ENCODE measurements at regions not wholly inside any gene's neighbourhood (a gene's known extent, or its start where the extent isn't known, plus 50 kb on each side); places are given as distances from the start of the nearest gene placed in this dataset.

DNA sequence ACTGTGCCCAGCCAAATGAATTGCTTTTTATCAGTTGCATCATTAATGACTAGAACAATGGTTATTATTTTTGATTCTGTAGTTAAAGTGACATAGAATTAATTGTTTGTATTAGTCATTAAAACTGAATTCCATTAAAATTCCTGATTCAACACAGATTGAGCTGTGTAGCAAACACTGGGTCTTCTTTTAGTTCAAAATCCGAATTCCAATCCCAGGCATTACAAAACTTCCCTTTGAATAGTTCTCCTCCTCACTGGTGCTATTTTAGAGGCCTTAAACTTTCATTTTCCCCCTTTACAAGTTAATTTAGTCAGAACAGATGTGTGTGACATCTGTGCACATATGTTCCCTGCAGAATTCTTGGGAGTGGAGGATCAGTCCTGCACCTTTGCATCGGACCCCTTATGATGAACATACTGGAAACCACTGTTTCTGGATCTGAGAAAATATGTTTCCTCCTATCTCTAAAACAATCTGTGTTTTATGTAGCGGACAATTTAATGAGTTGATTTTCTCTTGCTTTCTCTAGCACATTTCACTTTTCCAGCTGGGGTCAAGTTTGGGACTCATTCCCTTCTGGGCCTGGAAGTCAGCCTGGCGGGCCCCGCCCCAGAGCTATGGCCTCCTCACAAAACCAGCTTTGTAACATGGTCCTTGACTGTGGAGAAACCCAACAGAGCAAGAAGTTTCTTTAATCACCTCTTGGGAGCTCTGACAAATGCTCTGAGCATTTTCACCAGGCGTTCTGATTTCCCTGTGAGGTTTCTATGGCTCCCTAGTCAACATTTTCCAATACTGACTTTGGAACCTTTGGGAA is 87.9 kb upstream of the MAMDC2 start:
- no peak for DNase-seq

DNA sequence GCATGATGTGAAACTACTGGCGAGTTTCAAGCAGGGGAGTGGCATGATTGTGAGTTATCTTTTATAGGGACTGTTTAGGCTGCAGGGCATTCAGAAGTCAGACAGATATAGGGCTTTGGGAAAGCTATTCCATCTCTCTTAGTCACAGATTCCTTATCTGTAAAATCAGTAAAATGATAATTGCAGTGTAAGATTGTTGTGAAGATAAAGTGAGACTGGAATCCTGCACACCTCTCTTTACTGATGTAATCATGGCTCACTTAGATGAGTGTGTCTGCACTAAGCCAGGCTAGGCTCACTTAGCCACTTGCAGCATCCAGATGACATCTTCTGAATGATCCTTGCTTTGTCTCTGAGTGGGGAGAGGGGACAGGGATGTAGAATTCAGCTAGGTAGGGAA is 81.8 kb upstream of the MAMDC2 start:
- no peak for DNase-seq

DNA sequence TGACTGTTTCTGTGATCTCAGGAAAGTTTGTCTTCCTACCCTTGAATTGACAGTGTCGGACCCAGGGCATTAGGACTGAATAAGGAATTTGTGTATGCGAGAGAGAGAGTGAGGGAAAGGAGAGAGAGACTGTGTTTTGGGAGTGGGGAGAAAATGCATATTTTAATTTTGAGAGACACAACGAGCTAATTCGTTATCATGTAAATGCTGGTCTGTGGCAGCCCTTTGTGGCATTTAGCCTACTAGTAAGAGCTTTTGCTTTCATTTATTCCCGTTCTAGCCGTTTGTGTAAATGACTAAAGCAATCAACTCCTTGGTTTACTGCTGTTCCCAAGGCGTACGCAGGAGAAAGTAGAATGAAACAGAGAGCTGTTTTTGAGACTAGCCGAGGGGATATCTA is 79.8 kb upstream of the MAMDC2 start:
- DNase-seq: no peak

DNA sequence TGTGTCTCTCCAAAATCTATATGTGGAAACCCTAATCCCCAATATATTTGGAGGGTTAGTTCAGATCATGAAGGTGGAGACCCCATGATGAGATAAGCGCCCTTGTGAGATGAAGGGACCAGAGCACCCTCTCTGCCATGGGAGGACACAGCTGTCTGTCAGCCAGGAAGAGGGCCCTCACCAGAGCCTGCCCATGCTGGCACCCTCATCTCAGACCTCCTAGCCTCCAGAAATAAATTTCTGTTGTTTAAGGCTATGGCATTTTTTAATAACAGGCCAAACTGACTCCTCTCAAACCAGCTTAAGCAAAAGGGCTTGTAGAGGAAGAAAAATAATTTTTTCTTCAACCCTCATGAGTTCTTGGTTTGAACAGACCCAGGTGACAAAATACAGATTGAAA is 79.2 kb upstream of the MAMDC2 start:
- no peak for DNase-seq

DNA sequence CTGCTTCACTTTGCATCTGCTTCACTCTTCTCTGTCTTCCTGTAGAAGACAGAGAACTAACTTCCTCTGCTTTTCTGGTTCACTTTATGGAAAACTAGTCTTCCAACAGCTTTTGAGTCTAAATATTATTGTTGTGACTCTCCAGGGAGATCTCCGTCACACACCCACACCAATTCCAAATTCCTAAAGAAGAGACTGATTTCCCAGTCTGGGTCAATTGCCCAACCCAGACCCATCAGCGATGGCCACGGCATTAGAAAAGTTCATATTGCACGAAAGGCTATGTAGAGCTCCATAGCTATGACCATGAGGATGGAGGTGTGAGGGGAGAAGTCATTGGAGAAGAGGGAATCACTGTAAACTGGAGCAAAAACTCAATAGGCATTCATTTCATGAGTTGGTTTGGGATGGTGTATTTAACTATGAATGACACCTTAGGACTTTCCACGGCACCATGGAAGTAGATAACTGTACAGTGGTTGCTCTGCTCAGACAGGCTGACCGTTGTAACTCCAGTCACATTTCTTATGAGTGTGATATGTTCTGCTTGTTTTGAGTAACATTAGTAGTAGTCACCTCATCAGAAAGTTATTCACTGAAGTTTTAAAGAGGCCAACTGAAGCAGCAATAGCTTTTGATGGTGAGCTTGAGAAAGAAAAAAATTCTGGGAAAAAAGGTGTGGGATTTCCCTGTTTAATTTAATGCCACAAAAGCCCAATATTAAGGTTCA is 78.1 kb upstream of the MAMDC2 start:
- no peak for DNase-seq

DNA sequence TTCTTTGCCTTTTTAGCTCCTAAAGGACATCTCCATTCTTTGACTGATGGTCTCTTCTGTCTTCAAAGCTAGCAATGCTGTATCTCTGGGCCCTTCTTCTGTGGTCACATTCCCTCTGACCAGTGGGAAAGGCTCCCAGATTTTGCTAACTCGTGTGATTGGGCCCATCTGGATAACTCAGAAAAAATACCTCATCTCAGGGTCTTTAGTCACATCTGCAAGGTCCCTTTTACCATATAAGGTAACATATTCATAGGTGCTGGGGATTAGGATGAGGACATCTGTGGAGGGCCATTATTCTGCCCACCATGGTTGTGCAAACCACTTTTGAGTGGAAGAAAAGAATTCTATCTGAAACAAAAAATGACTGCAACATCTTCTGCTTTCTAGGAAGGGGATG is 76.3 kb upstream of the MAMDC2 start:
- DNase-seq: no peak

DNA sequence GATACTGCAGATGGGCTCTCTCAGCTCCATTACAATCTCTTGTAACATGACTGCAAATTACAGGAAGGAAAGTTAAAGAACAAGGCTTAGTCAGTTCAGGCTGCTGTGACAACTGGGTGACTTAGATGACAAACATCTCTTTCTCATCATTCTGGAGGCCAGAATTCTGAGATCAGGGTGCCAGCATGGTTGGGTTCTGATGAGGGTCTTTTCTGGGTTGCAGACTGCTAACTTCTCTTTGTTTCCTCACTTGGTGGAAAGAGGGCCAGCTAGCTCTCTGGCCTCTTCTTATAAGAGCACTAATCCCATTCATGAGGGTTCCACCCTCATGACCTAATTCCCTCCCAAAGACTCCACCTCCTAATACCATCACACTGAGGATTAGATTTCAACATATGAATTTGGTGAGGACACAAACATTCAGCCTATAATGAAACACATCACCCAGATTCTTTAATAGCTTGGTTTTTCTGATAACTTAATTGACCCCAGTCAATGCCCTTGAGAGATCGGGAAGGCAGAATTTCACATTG is 73.6 kb upstream of the MAMDC2 start:
- DNase-seq: no peak

DNA sequence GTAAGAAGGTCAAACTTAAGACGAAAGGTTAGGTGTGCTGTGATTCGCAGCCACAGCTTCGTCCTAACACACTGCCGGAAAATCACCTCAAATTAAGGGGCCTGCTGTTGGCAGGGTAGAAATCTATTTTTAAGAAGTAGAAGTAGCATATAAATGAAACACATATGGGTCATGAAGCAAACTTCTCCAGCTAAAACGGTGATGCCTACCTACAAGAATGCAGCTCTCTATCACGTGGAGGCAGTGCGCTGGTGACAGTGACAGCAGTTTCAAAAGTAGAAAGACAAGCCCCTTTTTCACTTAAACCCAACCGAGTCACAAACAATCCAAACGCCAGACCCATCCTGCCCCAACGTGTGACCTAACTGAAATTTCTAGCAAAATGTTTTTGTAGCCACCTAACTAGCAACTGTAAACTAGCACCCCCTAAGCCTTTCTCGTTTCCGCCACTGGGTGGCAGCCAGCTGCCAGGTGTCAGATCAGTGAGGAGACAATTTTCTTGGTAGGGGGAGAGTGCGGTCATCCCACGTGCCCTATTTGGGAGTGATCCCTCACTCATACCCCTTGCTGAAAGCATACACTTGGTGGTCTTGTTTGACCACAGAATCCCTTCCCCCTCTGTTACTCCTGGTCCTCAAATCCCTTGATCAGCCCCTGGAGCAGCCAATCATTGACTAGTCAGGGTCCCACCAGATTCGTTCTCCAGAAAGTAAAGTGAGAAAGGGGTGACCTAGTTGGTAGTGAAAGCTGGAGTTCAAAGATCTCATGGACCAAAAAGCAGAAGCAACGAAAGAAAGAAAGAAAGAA is 71.8 kb upstream of the MAMDC2 start:
- peak; percentile 40 for DNase-seq

DNA sequence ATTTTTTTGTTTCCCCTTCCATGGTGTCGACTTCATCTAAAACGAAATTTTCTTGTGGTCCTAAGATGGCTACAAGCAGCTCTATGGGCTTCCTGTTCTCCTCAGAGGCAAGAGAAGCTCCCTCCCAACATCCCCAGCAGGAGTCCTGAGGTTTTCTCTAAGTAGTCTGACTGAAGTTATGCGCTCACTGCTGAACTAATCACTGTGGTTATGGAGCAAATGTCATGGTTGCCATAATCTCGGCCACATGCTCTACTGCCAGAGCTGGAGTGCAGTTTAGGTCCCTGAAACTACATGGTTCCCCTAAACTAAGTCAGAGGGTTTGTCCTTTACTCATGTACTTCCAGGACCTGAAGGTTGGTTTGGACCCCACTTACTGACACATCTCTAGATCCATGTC is 68.0 kb upstream of the MAMDC2 start:
- no peak for DNase-seq

DNA sequence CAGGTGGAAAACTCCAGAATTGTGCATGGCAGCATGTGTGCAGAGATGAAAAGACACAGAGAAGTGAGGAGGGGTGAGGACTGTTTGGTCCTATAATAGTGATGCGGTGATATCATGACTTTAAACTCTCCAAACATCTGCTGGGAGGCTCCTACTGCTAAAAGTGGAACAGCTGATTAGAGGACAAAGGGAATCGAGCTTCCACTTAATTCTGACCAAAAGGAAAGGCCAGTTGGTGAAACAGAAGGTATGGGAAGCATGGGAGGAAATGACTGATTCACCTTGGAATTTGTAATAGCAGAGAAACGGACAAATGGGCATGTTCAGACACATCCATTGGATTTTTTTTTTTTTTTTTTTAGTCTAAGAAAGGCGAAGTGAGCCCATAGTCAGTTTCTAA is 67.5 kb upstream of the MAMDC2 start:
- DNase-seq: no peak

DNA sequence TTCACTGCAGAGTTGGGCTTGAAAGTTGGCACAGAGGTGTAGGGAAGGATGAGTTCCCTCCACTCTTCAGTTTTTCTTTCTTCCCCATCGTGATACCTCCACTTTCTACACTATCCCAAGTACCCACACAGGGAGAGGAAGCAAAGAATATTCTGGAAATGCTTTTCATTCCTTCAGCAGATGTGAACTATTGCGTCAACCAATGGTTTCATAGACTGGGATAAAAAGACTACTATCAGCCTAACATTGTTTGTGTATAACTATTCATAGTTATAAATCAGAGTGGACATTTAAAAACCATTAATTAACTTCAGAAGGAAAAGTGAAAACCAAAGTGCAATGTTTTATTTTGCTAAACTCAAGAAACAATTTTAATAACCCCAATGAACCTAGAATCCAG is 63.6 kb upstream of the MAMDC2 start:
- no peak for DNase-seq

DNA sequence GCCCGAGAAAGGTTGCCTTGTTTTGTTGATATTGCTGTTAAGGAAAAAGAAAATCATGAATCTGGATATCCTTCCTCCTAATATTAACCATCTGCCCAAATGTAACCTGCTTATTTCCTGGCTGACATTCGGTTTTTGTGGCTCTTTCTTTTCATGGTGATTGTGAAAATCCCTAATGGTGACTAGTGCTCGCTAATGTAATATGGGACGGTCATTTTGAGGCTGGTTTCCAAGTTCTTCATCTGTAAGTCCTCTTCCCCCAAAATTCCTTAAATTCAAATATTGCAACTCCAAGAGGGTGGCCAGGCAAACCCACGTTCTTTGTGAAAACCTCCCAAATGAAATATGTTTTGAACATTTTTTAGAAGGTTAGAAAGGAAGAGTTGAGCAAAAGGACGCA is 63.1 kb upstream of the MAMDC2 start:
- DNase-seq: no peak

DNA sequence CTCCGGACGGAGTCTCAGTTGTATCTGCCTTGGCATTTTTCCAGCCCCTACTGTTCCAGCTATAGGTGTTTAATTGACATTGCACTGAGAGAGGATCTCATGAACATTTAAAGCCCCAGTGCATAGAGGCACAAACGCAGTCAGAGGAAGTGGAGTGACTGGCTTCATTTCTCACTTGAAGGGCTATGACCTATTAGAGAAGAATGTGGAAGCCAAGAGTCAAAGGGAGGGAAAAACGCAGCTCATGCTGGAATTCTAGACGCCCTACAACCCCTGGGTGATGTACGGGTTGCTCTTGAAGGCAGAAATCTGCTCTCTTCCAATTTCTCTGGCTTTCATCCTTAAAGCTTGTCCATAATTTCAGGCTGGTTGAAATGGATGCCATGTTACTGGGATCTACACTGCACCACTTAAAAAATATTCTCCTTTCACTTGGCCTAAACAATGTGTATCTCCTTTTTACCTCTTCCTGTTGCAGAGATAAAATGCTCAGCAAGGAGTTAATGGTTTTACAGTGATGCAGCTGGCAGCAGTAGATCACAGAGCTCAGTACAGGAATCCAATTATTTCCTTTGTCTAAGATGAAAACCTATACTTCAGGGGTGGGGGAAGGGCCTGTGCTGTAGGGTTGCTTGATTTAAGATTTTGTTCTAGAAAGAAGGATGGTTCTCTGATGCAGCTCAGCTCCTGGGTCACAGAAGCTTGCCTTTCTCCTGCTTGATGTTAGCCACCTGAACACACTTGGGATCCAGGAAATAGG is 61.8 kb upstream of the MAMDC2 start:
- DNase-seq: no peak

DNA sequence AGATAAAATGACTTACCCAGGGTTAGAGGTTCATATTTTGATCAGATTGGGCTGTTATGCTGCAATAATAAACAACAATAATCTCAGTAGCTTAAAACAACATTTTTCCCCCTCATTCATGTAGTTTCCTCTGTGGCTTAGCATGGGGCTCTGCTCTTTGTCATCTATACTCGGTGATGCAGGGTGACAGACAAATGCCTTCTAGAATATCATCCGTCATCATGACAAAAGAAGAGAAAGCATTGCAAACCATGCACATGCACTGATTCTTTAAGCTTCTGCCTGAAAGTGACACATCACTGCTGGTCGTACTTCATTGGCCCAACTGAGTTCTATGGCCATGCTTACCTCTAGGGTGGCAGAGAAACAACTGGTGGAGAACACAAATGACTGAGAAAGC is 58.8 kb upstream of the MAMDC2 start:
- no peak for DNase-seq

DNA sequence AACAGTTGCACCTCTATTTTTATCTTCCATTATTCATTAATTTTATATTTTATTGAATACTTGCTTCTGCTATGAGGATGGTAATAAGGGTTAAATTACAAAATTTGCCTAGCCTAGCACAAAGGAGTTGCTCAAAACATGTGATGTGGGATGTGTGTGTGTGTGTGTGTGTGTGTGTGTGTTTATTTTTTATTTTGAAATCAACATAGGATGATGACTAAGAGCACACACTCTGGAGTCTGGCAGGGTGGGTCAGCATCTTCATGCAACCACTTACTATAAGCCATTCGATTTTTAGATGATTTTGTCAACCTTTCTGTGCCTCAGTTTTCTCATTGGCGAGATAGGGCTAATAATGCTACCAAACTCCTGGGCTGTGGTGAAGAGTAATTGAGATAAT is 57.7 kb upstream of the MAMDC2 start:
- no peak for DNase-seq

DNA sequence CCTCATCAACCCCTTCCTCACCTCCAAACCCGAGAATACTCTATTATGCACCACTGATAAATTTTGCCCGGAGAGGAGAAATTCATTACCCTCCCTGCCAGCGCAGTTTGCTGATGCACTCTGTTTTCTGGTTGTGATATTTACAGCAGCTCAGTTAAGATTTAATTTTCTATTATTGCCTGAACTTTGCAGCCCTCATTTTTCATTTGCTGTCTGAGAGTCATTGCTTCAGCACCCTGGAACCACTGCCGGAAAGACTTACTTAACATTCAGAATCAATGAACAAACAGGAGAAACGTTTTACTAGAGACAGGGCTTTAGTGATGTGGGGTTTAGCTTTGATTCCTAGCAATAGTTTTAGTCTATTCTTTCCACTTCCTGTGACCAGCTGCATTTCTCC is 56.7 kb upstream of the MAMDC2 start:
- no peak for DNase-seq

DNA sequence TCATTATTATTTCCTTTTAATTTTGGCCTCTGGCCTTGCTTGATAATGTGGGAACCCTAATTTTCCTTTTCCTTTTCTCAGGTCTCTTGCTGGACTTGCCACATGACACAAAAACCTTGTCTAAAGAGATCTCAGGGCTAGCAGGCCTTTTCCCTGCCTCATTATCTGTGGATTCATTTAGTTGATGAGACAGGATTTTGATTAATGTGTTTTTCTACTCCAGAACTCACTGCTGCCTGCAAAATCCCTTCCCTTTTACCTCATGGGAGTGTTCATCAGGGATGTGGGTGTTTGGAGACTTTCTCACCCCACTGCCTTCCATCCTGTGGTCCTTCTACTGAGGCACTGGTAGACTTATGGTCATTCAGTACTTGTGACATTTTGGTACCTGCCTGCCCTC is 56.2 kb upstream of the MAMDC2 start:
- no peak for DNase-seq

DNA sequence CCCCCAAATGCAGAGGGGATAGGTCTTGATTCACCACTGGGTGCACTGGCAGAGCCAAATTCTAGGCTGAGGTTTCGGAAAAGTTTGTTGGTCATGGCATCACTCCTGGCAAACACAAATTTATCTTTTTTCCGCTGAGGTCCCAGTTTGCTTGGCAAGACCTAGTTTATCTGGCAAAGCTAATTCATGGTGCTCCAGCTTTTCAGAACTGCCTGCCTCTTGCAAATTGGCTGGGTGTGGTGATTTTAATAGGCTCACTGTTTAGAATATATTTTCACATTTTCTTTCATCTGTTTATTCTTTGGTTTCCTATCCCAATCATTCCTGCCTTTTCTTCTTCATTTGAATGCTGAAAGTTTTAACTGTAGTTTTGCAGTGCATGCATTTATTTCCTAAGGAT is 50.5 kb upstream of the MAMDC2 start:
- no peak for DNase-seq
